ENCODE measurements at regions not wholly inside any gene's neighbourhood (a gene's known extent, or its start where the extent isn't known, plus 50 kb on each side); places are given as distances from the start of the nearest gene placed in this dataset.

DNA sequence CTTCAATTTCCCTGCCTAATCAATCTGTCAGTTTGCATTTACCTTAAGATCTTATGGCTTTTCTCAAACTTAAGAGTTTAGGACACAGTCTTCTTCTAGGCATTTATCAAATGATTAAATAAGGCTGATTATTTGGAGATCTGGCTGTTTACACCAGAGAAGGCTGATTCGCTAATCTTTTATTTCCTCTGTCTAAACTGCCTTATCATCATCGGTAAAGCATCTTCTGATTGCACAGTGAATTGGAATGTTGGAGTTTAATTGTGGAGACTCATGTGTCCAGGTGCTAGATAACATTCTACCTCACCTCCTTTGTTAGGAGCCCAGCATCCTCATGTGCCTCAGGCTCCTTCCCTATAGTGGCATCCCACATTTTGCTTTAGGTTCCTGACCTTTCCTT, 100.3 kb upstream of the DDIT4L start:
- TF ChIP-seq, protein P1, sequence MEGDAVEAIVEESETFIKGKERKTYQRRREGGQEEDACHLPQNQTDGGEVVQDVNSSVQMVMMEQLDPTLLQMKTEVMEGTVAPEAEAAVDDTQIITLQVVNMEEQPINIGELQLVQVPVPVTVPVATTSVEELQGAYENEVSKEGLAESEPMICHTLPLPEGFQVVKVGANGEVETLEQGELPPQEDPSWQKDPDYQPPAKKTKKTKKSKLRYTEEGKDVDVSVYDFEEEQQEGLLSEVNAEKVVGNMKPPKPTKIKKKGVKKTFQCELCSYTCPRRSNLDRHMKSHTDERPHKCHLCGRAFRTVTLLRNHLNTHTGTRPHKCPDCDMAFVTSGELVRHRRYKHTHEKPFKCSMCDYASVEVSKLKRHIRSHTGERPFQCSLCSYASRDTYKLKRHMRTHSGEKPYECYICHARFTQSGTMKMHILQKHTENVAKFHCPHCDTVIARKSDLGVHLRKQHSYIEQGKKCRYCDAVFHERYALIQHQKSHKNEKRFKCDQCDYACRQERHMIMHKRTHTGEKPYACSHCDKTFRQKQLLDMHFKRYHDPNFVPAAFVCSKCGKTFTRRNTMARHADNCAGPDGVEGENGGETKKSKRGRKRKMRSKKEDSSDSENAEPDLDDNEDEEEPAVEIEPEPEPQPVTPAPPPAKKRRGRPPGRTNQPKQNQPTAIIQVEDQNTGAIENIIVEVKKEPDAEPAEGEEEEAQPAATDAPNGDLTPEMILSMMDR (IDR thresholded peaks at IDR 0.05), result no peak
- no peak for TF ChIP-seq POLR2A (IDR thresholded peaks at IDR 0.05)
- no peak for TF ChIP-seq EP300 (IDR thresholded peaks at IDR 0.05)

Measured in ovary (tissue), 3 donors.